Subcutaneous abdominal adipose tissue (tissue), 5 donors: ENCODE measurements at regions not wholly inside any gene's neighbourhood (a gene's known extent, or its start where the extent isn't known, plus 50 kb on each side); places are given as distances from the start of the nearest gene placed in this dataset.
"Not testable (repeated sequence)": the region's sequence is repeated elsewhere in the genome, so short reads cannot be mapped to it uniquely, and the experiment has no call there.

Experiments used
- H3K27ac ChIP-seq: one replicate; pipeline ENCODE4 v1.7.0; 2013; ENCODE audit warnings: low read depth, mild to moderate bottlenecking, inconsistent platforms, low read length, moderate library complexity
- H3K27me3 ChIP-seq, 5 donors: one replicate each; pipeline ENCODE4 v1.7.0; 2013; ENCODE audit warnings: low read length in 5 of 5, inconsistent platforms in 1 of 5; ENCODE audit not compliant: control insufficient read depth in 5 of 5, insufficient read depth in 4 of 5
- H3K36me3 ChIP-seq, 5 donors: one replicate each; pipeline ENCODE4 v1.7.0; 2013; ENCODE audit warnings: low read length in 5 of 5; ENCODE audit not compliant: control insufficient read depth in 5 of 5, insufficient read depth in 5 of 5
- H3K4me1 ChIP-seq, 5 donors: one replicate each; pipeline ENCODE4 v1.7.0; 2013; ENCODE audit warnings: low read length in 5 of 5, mild to moderate bottlenecking in 3 of 5, moderate library complexity in 1 of 5; ENCODE audit not compliant: control insufficient read depth in 5 of 5, insufficient read depth in 5 of 5
- H3K4me3 ChIP-seq, 5 donors: one replicate each; pipeline ENCODE4 v1.7.0; 2013; ENCODE audit warnings: low read length in 5 of 5, low read depth in 1 of 5
- H3K9ac ChIP-seq, 5 donors: one replicate each; pipeline ENCODE4 v1.7.0; 2013; ENCODE audit warnings: low read length in 5 of 5, mild to moderate bottlenecking in 4 of 5, moderate library complexity in 3 of 5
- H3K9me3 ChIP-seq, 5 donors: one replicate each; pipeline ENCODE4 v1.7.0; 2013; ENCODE audit warnings: low read length in 5 of 5; ENCODE audit not compliant: control insufficient read depth in 5 of 5
- donor health status: healthy.
- donor health status: healthy.
- donor health status: healthy.
- donor health status: healthy.
- donor health status: healthy.

DNA sequence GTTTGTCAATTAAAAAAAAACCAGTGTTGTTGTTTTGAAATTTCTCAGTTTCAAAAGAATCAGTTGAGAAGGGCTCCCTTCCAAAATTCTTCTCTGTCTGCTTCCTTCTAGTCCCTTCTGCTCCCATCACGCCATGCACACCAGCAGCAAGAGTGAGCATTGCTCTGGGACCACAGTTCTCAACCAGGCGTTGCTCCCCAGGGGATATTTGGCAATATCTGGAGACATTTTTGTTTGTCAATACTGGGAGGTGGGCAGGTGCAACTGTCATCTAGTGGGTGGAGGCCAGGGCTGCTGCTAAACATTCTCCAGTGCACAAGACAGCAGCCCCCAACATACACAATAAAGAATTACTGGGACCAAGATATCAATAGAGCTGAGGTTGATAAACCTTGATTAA is 74.8 kb upstream of the EGFL6 start:
- Histone ChIP-seq H3K9me3 (no peaks in the 10 kb centered on the region), H3K9ac (no peak overlapping the region), H3K4me3 (no peak overlapping the region), H3K27ac (peak overlapping the region; percentile 76), H3K36me3 (no peaks in the 10 kb centered on the region), H3K27me3 (peaks cover 0 to 17% (median 5%) of the 10 kb centered on the region in 5 donors), H3K4me1 (peaks cover 0 to 4% (median 3%) of the 10 kb centered on the region in 5 donors)

DNA sequence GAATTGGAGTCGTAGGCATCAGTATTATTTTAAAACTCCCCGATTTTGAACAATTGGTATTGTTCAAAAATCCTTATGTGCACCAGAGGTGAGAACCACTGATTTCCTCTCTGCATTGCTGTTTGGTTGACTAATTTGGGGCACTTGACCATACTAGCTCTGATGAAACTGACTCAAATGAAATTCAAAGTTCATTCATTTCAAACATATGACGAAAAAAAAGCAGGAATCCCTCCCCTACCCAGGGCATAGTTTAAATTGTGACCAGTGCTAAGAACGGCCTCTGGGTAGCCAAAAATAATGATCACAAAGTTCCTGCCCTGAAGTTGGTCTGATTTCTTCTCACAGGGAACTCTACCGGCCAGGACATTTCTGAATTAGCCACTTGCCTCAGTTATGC is 75.7 kb upstream of the EGFL6 start:
- Histone ChIP-seq H3K27me3 (peaks cover 0 to 17% (median 5%) of the 10 kb centered on the region in 5 donors), H3K27ac (peak overlapping the region; percentile 76), H3K4me3 (no peak overlapping the region), H3K36me3 (no peaks in the 10 kb centered on the region), H3K4me1 (peaks cover 0 to 10% (median 3%) of the 10 kb centered on the region in 5 donors), H3K9ac (no peak overlapping the region), H3K9me3 (no peaks in the 10 kb centered on the region)

DNA sequence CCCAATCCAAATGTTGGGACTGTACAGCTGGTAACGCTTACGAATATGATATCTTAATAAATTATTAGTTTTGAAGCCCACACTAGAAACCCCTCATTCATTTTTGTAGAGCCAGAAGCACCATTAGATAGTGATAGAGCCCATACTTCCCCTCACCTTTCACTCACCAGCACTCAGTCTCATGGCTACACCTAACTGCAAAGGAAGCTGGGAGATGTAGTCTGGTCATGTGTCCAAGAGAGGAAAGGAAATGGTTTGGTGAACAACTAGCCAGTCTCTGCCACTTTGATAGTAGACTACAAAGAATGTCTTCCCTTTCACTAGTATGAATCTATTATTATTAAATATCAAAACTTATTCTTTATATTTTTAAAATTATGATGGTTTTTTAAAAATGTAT is 77.1 kb upstream of the EGFL6 start:
- no peak overlapping the region for H3K9ac ChIP-seq
- H3K9me3 ChIP-seq: no peaks in the 10 kb centered on the region
- peaks cover 0 to 17% (median 5%) of the 10 kb centered on the region in 5 donors for H3K27me3 ChIP-seq
- no peak overlapping the region for H3K27ac ChIP-seq
- peaks cover 0 to 18% (median 10%) of the 10 kb centered on the region in 5 donors for H3K4me1 ChIP-seq
- H3K4me3 ChIP-seq: no peak overlapping the region
- no peaks in the 10 kb centered on the region for H3K36me3 ChIP-seq

DNA sequence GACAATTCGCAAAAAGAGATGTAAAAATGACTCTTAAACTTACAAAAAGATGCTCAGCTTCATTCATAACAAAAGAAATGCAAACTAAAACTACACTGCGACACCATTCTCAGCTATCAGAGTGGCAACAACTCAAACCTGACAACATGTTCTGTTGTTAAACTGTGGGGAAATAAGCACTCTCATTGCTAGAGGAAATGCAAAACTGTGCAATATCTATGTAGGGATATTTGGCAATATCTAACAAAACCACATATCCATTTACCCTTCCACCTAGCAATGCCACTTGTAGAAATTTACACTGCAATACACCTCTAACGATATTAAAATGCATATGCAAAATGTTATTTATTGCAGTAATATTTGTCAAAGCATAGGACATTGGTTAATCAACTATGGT is 78.3 kb upstream of the EGFL6 start:
- Histone ChIP-seq H3K4me1 (peaks cover 0 to 21% (median 13%) of the 10 kb centered on the region in 5 donors), H3K9ac (no peak overlapping the region), H3K36me3 (no peaks in the 10 kb centered on the region), H3K27me3 (peaks cover 0 to 20% (median 5%) of the 10 kb centered on the region in 5 donors), H3K9me3 (no peaks in the 10 kb centered on the region), H3K27ac (no peak overlapping the region), H3K4me3 (no peak overlapping the region)

DNA sequence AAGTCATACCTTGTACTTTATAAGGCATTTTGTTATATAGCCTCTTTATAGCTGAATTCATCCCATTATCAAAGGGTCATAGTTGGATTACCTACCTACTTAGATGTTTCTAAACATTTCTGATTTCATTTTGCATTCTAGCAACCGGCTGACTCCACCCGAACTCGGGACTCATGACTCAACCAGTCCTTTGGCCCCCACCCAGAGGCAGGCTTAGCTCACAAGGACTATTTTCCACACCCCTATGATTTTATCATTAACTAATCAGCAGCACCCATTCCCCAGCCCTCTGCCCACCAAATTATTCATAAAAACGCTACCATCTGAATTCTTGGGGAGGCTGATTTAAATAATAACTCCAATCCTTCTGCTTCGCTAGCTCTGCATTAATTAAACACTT is 79.9 kb upstream of the EGFL6 start:
- H3K27me3 ChIP-seq: peaks cover 0 to 7% (median under 1%) of the 10 kb centered on the region in 5 donors
- H3K9ac ChIP-seq: peak overlapping the region in 1 of 5 donors; percentile 2
- H3K4me1 ChIP-seq: peaks cover 0 to 21% (median 13%) of the 10 kb centered on the region in 5 donors
- no peaks in the 10 kb centered on the region for H3K9me3 ChIP-seq
- H3K27ac ChIP-seq: no peak overlapping the region
- H3K4me3 ChIP-seq: no peak overlapping the region
- no peaks in the 10 kb centered on the region for H3K36me3 ChIP-seq

DNA sequence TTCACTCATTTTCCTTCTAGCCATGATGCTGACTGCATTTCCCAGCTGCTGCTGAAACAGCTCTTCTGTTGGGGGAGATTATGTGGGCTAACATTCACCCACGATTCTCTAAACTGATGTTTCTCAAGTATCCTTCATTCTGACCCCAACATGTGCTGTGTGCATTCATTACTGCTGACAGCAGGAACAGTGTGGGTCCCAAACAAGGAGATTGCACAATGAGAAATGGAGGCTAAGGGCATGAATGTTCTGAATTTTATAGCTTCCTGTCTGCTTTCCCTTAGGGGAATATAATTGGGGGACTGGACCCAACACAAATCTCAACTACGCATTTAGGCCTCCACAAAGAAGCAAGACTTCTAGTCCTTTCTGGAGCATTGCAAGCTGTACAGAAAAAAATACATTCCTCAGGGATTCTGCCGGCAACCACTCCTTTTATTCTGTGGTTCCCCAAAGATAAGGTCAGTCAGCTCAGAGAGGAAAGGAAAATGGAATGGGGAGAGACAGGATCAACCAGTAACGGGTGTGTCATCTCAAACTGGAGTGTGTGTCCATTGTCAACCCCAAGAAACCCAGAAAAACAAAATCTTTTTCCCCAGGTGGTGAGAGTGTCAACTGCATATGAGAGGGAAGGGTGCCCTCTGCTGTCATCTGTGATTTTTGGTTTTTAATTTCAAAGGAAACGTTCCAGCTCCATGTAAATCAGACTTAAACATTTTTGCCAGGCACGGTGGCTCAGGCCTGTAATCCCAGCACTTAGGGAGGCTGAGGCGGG is 81.5 kb upstream of the EGFL6 start:
- H3K4me1 ChIP-seq: peaks cover 0 to 17% (median 13%) of the 10 kb centered on the region in 5 donors
- no peak overlapping the region for H3K4me3 ChIP-seq
- no peaks in the 10 kb centered on the region for H3K36me3 ChIP-seq
- H3K9me3 ChIP-seq: no peaks in the 10 kb centered on the region
- H3K27ac ChIP-seq: peak overlapping the region; percentile 75
- no peak overlapping the region for H3K9ac ChIP-seq
- H3K27me3 ChIP-seq: peaks cover 0 to 4% (median 2%) of the 10 kb centered on the region in 5 donors

DNA sequence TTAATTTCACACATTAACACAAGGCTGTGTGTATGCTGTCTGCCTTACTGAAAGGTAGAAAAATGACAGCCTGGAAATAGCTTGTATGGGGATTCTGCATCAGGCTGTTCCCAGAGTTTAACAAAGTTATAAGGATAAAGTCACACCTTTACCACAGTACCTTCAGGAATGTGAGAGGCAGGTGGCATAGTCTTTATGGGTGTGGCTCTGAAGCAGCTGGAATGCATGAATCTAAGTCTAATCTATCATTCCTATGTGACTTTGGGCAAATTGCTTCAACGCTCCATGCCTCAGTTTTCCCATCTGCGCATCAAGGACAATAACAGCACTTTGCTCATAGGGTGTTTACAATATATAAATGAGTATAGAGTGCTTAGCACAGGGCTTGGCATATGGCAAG is 84.2 kb upstream of the EGFL6 start:
- H3K4me1 ChIP-seq: peaks cover 0 to 21% (median 13%) of the 10 kb centered on the region in 5 donors
- no peak overlapping the region for H3K9ac ChIP-seq

DNA sequence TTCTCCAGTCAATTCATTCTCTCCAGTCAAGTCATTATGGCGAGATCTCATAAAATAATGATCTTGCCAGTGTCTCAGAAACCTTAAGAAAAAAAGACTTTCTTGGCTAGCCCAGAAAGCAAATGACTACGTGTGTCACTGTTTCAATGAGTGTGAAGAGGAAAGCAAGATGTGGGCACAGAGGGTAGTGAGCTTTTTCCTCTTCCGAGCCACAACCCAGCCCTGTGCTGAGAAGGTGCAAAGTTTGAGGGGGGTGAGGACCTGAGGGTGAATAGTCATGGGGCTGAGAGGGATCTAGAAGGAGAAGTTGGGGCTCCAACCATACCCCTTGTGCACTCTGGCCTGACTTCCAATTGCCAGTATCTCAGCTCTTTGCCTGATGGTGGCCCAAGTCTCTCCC is 85.6 kb upstream of the EGFL6 start:
- H3K4me1 ChIP-seq: peaks cover 0 to 17% (median 9%) of the 10 kb centered on the region in 5 donors
- H3K9ac ChIP-seq: no peak overlapping the region
- no peaks in the 10 kb centered on the region for H3K36me3 ChIP-seq
- no peak overlapping the region for H3K27ac ChIP-seq
- no peak overlapping the region for H3K4me3 ChIP-seq
- H3K27me3 ChIP-seq: peaks cover 0 to 5% (median 3%) of the 10 kb centered on the region in 5 donors
- H3K9me3 ChIP-seq: peaks cover 0 to 2% (median 0%) of the 10 kb centered on the region in 5 donors

More for the DNA sequence above, 84.2 kb upstream of the EGFL6 start:
- Histone ChIP-seq H3K4me3 (no peak overlapping the region), H3K36me3 (no peaks in the 10 kb centered on the region), H3K27ac (no peak overlapping the region), H3K27me3 (peaks cover 0 to 4% (median 2%) of the 10 kb centered on the region in 5 donors), H3K9me3 (peaks cover 0 to 2% (median 0%) of the 10 kb centered on the region in 5 donors)

DNA sequence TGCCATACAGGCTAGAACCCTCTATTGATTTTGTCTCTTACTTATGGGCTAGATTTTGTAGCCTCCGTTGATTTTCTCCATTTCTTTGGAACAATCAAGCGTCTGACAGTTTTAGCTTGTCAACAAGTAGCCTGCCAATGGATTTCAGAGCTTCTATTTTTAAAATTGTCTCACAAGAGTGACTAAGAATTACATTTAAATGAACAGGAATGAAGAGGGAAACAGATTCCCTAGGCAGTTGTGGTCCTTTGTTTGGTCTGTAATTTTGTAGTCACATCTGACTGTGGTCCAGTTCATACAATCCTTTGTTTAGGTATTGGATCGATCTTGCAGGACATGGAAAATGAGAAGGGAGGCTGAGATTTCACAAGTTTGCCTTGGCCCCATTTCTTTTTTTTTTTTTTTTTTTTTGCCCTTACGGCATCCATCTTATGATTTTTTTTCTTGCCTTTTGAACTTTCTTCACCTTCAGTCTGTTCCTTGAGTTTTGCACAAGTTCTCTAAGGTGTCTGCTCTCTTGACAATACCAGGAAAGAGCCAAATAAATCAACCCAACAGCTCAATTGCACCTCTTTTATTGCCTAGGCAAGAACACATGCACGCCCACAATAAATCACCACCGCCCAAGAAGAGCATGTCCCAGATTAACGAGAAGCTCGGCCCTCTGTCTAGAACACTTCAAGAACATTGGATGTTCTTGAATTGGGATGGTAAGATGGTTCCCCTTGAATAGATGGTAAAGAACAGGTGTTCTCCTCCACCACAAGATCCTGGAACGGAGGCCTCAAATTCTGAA is 86.5 kb upstream of the EGFL6 start:
- peaks cover 0 to 2% (median 0%) of the 10 kb centered on the region in 5 donors for H3K9me3 ChIP-seq
- H3K9ac ChIP-seq: no peak overlapping the region
- peaks cover 0 to 5% (median 3%) of the 10 kb centered on the region in 5 donors for H3K27me3 ChIP-seq
- peak overlapping the region; percentile 35 for H3K27ac ChIP-seq
- no peaks in the 10 kb centered on the region for H3K36me3 ChIP-seq
- H3K4me1 ChIP-seq: peaks cover 0 to 14% (median 8%) of the 10 kb centered on the region in 5 donors
- no peak overlapping the region for H3K4me3 ChIP-seq

DNA sequence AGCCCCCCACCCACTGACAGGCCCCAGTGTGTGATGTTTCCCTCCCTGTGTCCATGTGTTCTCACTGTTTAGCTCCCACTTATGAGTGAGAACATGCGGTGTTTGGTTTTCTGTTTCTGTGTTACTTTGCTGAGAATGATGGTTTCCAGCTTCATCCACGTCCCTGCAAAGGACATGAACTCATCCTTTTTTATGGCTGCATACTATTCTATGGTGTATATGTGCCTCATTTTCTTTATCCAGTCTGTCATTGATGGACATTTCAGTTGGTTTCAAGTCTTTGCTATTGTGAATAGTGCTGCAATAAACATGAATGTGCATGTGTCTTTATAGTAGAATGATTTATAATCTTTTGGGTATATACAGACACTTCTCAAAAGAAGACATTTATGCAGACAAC is 88.6 kb upstream of the EGFL6 start:
- H3K4me1 ChIP-seq, H3K27ac ChIP-seq, H3K27me3 ChIP-seq, H3K4me3 ChIP-seq, H3K36me3 ChIP-seq, H3K9ac ChIP-seq, H3K9me3 ChIP-seq: not testable (repeated sequence)
